ENCODE measurements at regions not wholly inside any gene's neighbourhood (a gene's known extent, or its start where the extent isn't known, plus 50 kb on each side); places are given as distances from the start of the nearest gene placed in this dataset.
"Not testable (repeated sequence)": the region's sequence is repeated elsewhere in the genome, so short reads cannot be mapped to it uniquely, and the experiment has no call there.

DNA sequence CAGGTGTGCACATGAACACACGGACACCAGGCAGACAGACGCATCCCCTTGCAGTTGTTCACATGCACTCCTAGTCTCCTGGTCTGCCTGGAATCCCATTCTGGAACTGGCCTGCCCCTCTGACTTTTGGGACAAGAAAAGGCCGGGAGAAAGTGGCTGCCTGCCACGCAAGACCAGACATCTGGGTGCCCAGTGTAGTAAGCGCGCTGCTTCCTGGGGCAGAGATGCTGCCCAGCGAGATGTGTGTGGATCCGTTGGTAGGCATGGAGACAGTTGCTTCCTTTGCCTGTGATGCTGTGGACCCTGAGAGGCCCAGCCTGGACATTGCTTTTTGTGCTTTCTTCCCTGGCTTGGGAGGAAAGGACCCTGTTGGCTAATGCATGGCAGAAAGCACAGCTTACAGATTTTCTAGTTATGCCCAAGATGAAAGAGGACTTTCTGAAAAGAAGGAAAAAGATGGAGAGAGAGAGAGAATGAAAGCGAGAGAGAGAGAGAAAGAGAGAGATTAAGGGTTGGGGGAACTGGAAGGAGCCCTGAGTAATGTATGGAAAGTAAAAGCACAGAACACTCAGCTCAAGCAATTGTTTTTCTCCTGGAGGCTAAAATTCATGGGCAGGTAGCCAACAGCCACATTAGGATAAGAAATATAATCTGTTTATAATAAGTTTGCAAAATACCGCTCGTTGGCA is 235.3 kb downstream of the BCL2L11 start:
- CTCF ChIA-PET; H3K4me2 ChIP-seq (replicated peaks; ENCODE audit: low read depth, low read length, poor library complexity, severe bottlenecking); H3K36me3 ChIP-seq (replicated peaks in 1 of 2; ENCODE audit: control extremely low read depth in 1 of 2, control insufficient read depth in 1 of 2, extremely low read depth in 1 of 2, insufficient read depth in 2 of 2, low read length in 1 of 2); POLR2A ChIA-PET; DNase-seq; H3K4me3 Mint-ChIP-seq; H3K27me3 ChIP-seq (replicated peaks in 1 of 4; ENCODE audit: control extremely low read depth in 1 of 4, control insufficient read depth in 3 of 4, insufficient read depth in 4 of 4, low read length in 3 of 4); H3K4me1 Mint-ChIP-seq; H3K27ac ChIP-seq (ENCODE audit: low read length in 2 of 2); H3K4me1 ChIP-seq (ENCODE audit: control insufficient read depth in 2 of 2, insufficient read depth in 2 of 2, low read length in 2 of 2); H4K20me1 ChIP-seq (ENCODE audit: control insufficient read depth, insufficient read depth, low read length, poor library complexity, severe bottlenecking); H3K9me3 ChIP-seq (ENCODE audit: control extremely low read depth in 1 of 3, control insufficient read depth in 2 of 3, insufficient read depth in 1 of 3, low read length in 2 of 3); H3K27me3 Mint-ChIP-seq; intact Hi-C loops (cut with micrococcal nuclease); H3K79me2 ChIP-seq (ENCODE audit: control insufficient read depth, insufficient read depth, low read length); H2AFZ ChIP-seq (ENCODE audit: insufficient read depth, low read depth, low read length, poor library complexity, severe bottlenecking); H3K9me3 Mint-ChIP-seq (ENCODE audit: insufficient read depth); H3K9ac ChIP-seq (ENCODE audit: low read length); H3K27ac Mint-ChIP-seq; H3K4me3 ChIP-seq (ENCODE audit: control extremely low read depth in 1 of 5, extremely low read depth in 1 of 5, insufficient read depth in 1 of 5, low read depth in 2 of 5, low read length in 4 of 5); ATAC-seq (ENCODE audit: low read depth): not testable (repeated sequence)
- WGBS (ENCODE audit: insufficient coverage): no CpG with 5 or more reads among the region's 11 CpGs

DNA sequence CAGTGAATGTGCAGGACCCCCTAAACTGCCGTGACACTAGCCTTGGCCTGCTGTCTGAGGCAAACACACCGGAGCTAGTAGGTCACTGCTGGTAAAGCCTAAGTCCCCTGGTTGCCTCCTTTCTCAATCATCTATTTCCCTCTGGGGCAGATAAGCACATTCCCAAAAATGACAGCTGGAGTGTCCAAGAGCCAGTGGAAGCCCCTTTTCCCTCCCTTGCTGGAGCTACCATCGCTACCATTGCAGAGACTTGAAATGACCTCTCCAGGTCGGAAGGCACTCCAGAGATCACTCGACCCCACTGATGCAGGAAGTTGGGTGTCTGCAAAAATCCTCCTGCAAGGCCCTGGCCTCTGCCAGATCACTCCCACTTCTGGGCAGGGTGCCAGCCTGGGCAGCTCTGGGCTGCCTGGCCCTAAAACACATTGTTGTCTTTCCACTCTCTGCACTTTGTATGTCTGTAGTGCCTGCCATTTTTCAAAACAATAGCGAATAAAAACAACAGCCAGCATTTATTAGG is 235.9 kb downstream of the BCL2L11 start:
- 40% methylated on average over 2 of the region's 6 CpGs for WGBS (ENCODE audit: insufficient coverage)
- H3K9me3 Mint-ChIP-seq (ENCODE audit: insufficient read depth); ATAC-seq (ENCODE audit: low read depth); H3K27ac ChIP-seq (ENCODE audit: low read length in 2 of 2); H3K4me1 Mint-ChIP-seq; H3K27me3 Mint-ChIP-seq; DNase-seq; H3K27me3 ChIP-seq (replicated peaks in 1 of 4; ENCODE audit: control extremely low read depth in 1 of 4, control insufficient read depth in 3 of 4, insufficient read depth in 4 of 4, low read length in 3 of 4); H2AFZ ChIP-seq (ENCODE audit: insufficient read depth, low read depth, low read length, poor library complexity, severe bottlenecking); H3K79me2 ChIP-seq (ENCODE audit: control insufficient read depth, insufficient read depth, low read length); H3K4me3 ChIP-seq (ENCODE audit: control extremely low read depth in 1 of 5, extremely low read depth in 1 of 5, insufficient read depth in 1 of 5, low read depth in 2 of 5, low read length in 4 of 5); H3K9ac ChIP-seq (ENCODE audit: low read length); intact Hi-C loops (cut with micrococcal nuclease); H3K36me3 ChIP-seq (replicated peaks in 1 of 2; ENCODE audit: control extremely low read depth in 1 of 2, control insufficient read depth in 1 of 2, extremely low read depth in 1 of 2, insufficient read depth in 2 of 2, low read length in 1 of 2); H4K20me1 ChIP-seq (ENCODE audit: control insufficient read depth, insufficient read depth, low read length, poor library complexity, severe bottlenecking); H3K4me3 Mint-ChIP-seq; H3K4me1 ChIP-seq (ENCODE audit: control insufficient read depth in 2 of 2, insufficient read depth in 2 of 2, low read length in 2 of 2); CTCF ChIA-PET; H3K27ac Mint-ChIP-seq; H3K9me3 ChIP-seq (ENCODE audit: control extremely low read depth in 1 of 3, control insufficient read depth in 2 of 3, insufficient read depth in 1 of 3, low read length in 2 of 3); POLR2A ChIA-PET; H3K4me2 ChIP-seq (replicated peaks; ENCODE audit: low read depth, low read length, poor library complexity, severe bottlenecking): not testable (repeated sequence)

DNA sequence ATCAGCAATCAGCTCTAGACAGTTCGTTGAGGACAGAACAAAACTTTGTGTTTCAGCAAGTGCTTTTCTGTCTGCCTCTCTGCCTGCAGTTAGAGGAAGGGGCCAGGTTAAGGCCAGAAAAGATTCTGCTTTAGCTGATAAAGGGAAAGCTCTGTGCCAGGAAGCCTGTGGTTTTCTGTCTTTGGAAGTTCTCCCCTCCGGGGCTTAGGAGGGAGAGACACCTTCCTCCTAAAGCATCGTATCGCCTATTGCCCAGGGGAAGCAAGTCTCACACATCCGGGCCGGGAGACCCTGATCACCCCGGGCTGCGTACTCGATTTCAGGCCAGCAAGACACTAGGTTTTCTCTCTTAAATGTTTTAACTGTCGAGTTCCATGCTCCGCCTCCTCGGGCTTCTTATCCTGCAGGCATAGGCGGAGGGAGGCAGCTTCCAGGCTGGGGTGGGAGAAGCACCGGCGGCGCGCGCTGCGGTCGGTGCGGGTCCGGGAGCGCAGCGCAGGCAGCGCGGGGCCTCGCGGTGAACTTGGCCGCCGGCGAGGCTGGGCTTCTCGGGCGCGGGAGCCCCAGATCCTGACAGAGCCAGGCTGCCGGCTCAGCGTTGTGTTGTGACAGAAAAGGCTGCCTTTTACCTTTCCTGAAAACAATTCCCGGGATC is 245.4 kb downstream of the BCL2L11 start:
- intact Hi-C loops (cut with micrococcal nuclease); H3K36me3 ChIP-seq (replicated peaks in 1 of 2; ENCODE audit: control extremely low read depth in 1 of 2, control insufficient read depth in 1 of 2, extremely low read depth in 1 of 2, insufficient read depth in 2 of 2, low read length in 1 of 2); H3K27ac Mint-ChIP-seq; H4K20me1 ChIP-seq (ENCODE audit: control insufficient read depth, insufficient read depth, low read length, poor library complexity, severe bottlenecking); CTCF ChIA-PET; H3K79me2 ChIP-seq (ENCODE audit: control insufficient read depth, insufficient read depth, low read length); ATAC-seq (ENCODE audit: low read depth); H3K9ac ChIP-seq (ENCODE audit: low read length); H3K27me3 Mint-ChIP-seq; H3K27me3 ChIP-seq (replicated peaks in 1 of 4; ENCODE audit: control extremely low read depth in 1 of 4, control insufficient read depth in 3 of 4, insufficient read depth in 4 of 4, low read length in 3 of 4); H3K4me2 ChIP-seq (replicated peaks; ENCODE audit: low read depth, low read length, poor library complexity, severe bottlenecking); H3K4me1 Mint-ChIP-seq; H2AFZ ChIP-seq (ENCODE audit: insufficient read depth, low read depth, low read length, poor library complexity, severe bottlenecking); H3K4me1 ChIP-seq (ENCODE audit: control insufficient read depth in 2 of 2, insufficient read depth in 2 of 2, low read length in 2 of 2); H3K9me3 ChIP-seq (ENCODE audit: control extremely low read depth in 1 of 3, control insufficient read depth in 2 of 3, insufficient read depth in 1 of 3, low read length in 2 of 3); H3K9me3 Mint-ChIP-seq (ENCODE audit: insufficient read depth); H3K27ac ChIP-seq (ENCODE audit: low read length in 2 of 2); POLR2A ChIA-PET: not testable (repeated sequence)
- peak overlapping the region in 1 of 5 experiments; percentile 8 for H3K4me3 ChIP-seq (ENCODE audit: control extremely low read depth in 1 of 5, extremely low read depth in 1 of 5, insufficient read depth in 1 of 5, low read depth in 2 of 5, low read length in 4 of 5)
- WGBS (ENCODE audit: insufficient coverage): 8% methylated on average over 22 of the region's 37 CpGs
- H3K4me3 Mint-ChIP-seq: peak overlapping the region; percentile 41
- DNase-seq: peak; percentile 14

DNA sequence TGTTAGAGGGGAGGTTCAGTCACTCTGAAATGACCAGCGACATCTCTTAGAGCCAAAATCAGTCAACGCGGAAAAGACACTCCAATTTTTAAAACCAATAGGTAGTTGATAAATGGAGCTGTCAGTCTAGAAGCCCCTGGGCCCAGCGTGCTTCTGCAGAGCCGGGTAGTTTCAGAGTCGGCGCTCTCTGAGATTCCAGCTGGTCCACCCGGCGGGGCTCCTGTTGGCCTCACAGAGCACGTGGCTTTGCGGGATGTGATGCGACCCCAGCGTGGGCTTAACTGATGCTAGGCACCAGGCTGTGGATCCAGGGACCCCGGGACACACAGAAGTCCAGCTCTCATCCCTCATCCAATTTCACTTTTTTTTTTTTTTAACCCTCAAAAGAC is 245.9 kb downstream of the BCL2L11 start:
- H3K79me2 ChIP-seq (ENCODE audit: control insufficient read depth, insufficient read depth, low read length); H3K27me3 Mint-ChIP-seq; H3K9ac ChIP-seq (ENCODE audit: low read length); ATAC-seq (ENCODE audit: low read depth); H3K9me3 Mint-ChIP-seq (ENCODE audit: insufficient read depth); H3K4me1 ChIP-seq (ENCODE audit: control insufficient read depth in 2 of 2, insufficient read depth in 2 of 2, low read length in 2 of 2); H3K27me3 ChIP-seq (replicated peaks in 1 of 4; ENCODE audit: control extremely low read depth in 1 of 4, control insufficient read depth in 3 of 4, insufficient read depth in 4 of 4, low read length in 3 of 4); H3K36me3 ChIP-seq (replicated peaks in 1 of 2; ENCODE audit: control extremely low read depth in 1 of 2, control insufficient read depth in 1 of 2, extremely low read depth in 1 of 2, insufficient read depth in 2 of 2, low read length in 1 of 2); DNase-seq; H2AFZ ChIP-seq (ENCODE audit: insufficient read depth, low read depth, low read length, poor library complexity, severe bottlenecking); CTCF ChIA-PET; H3K4me3 ChIP-seq (ENCODE audit: control extremely low read depth in 1 of 5, extremely low read depth in 1 of 5, insufficient read depth in 1 of 5, low read depth in 2 of 5, low read length in 4 of 5); H3K4me3 Mint-ChIP-seq; H3K4me1 Mint-ChIP-seq; H3K27ac ChIP-seq (ENCODE audit: low read length in 2 of 2); H4K20me1 ChIP-seq (ENCODE audit: control insufficient read depth, insufficient read depth, low read length, poor library complexity, severe bottlenecking); H3K4me2 ChIP-seq (replicated peaks; ENCODE audit: low read depth, low read length, poor library complexity, severe bottlenecking); POLR2A ChIA-PET; H3K9me3 ChIP-seq (ENCODE audit: control extremely low read depth in 1 of 3, control insufficient read depth in 2 of 3, insufficient read depth in 1 of 3, low read length in 2 of 3); H3K27ac Mint-ChIP-seq; intact Hi-C loops (cut with micrococcal nuclease): not testable (repeated sequence)
- WGBS (ENCODE audit: insufficient coverage): no CpG with 5 or more reads among the region's 14 CpGs
